ELF-1 (cell line): ENCODE measurements at regions not wholly inside any gene's neighbourhood (a gene's known extent, or its start where the extent isn't known, plus 50 kb on each side); places are given as distances from the start of the nearest gene placed in this dataset.

Source experiments
- DNase-seq: peaks from one replicate; pipeline ENCODE4 v3.0.0-alpha.2; 2016; ENCODE audit warnings: low read depth, low spot score

DNA sequence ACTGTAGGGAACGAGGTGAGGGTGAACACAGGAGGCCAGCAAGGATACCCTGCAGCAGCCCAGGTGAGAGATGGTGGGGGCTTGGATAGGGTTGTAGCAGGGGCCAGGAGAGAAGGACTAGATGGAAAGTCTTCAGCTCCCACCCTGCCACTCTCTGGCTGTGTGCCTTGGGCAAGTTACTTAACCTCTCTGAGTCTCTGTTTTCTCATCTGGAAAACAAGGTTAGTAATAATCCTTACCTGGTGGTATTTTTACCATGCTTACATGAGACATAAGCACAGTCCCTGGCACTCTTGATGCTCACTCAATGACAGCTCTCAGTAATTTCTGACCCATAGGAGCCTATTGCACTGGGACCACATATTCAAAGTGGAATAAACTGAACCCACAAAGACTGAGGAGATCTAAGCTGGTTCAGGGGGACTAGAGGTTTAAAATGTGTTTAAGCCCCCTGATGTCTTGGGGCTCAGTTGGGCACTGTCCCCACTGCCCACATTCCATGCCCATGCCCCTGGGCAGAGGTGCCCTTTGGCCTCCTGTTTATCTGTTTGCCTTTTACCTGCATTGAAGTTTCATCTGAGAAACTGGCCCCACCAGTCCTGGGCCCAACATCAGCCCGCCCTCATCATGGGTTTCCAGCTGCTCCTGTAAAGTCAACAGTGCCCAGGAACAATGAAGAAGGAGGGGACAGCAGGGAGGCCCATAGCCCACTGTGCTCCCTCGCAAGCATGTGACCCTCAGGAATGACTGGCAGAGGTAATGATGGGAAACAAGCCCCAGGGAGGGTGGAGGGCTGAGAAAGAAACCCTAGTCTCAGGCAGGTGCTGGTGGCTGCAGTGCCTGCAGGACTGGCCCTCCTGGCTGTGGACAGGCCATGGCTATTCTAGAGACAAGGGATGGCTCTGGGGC lies 104.0 kb downstream of the VEGFA start:
- DNase-seq = peak; percentile 78

DNA sequence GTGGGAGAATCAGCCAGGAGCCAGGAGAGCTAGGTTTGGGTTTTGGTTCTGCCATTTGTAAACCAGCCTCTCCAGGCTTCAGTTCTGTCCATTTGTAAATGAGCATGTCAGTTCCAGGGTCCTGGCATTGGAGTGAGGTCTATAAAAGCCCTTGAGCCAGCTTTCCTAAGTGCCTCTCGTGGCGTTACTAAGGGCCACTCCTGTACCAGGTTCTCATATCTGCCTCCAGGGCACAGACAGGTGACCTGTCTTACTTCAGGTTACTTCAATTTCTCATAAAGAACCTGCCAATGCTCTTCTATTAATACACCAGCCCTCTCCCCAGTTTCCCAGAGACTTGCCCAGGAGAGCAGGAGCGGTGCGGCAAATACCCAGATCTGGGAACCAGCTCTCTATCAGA lies 101.9 kb downstream of the VEGFA start:
- no peak for DNase-seq

DNA sequence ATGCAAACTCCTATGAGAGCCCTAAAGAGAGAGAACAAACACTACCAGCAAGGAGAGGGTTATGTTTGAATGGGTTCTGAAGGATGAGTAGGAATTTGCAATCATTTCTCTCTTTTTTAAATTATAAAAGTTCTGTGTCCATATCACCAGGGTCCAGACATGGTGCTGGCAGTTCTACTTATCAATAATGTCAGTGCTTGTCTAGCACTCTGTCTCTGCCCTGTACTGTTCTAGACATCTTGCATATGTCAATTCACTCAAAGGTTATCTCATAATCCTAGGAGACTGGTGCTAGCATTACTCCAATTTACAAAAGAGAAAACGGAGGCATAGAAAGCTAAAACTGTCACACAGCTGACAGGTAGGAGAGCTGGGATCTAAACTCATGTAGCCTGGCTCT lies 101.3 kb downstream of the VEGFA start:
- DNase-seq = no peak

DNA sequence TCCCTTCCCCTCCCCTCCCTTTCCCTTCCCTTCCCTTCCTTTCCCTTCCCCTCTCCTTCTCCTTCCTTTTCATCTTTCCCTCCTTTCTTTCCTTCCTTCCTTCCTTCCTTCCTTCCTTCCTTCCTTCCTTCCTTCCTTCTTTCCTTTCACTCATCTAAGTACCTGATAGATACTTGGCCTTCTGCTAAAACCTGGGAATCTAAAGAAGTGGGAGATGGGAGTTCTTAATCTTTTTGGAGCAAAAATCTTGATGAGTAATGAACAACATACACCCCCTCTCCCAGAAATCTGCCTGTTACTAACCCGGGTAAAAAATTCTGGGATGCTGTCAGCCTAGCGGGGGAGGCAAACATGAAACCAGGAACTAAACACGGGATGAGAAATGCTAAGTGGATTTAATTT lies 100.7 kb downstream of the VEGFA start:
- no peak for DNase-seq

DNA sequence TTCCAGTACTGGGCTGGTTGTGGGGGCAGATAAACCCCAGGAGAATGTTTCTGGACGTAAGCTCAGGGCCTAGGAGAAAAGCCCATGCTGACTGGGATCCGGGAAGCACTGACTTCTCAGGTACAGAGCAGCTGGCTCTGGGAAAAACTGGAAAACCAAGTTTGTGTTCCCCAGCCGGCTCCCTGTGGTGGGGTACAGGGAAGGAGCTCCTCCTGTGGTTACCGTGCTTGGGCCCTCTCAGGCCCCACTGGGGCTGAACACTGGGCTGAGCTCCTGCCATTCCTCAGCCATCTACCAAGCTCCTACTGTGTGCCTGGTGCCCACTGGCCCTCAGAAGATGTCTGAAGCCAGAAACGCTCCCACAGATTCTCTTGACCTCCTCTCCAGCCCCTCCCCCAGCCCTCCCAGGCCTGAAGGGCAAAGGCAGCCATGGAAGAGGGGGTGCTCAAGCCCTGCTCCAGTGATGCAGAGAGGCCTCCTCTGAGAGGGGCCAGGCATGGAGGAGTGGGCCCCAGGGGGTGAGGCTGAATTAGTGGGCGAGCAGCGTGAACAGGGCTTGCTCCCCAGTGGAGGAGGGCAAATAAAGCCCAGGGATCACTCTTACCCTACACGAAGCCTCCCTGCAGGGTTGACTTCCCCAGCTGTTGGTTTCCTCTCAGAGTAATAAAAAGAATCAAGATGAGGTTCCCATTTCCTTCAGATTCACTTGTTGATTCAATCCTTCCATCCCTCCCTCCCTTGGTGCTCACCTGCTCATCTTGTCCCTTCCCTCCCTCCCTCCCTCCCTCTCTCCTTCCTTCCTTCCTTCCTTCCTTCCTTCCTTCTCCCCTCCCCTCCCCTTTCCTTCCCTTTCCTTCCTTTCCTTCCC lies 100.0 kb downstream of the VEGFA start:
- DNase-seq = no peak

DNA sequence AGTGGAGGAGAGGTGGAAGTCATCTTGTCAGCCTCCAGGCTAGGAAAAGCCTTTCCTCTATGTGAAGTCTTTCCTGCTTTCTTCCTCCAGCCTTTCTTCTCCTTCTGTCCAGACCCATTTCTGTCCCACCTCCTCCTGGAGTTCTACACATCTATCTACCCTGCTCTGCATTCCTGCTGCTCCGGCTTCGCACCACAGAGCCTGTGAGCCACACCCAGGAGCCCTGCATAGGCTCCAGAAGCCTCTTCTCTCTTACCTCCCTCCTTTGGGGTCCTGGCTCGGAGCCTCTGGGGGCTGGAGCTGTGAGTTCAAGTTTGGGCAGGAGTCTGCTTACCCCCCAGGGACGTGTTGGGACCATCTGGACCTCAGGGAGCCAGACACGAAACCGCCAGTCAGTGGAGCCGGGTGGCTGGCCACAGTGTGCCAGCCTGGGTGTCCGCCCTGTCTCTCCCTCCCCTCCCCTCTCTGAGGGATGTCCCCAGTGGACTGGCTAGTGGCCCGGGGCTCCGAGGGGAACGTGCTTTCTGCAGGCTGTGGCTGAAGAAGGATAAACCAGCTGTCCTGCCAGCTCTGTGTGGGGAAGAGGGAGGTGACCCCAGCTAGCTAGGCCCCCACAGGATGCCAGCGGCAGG lies 99.2 kb downstream of the VEGFA start:
- no peak for DNase-seq

DNA sequence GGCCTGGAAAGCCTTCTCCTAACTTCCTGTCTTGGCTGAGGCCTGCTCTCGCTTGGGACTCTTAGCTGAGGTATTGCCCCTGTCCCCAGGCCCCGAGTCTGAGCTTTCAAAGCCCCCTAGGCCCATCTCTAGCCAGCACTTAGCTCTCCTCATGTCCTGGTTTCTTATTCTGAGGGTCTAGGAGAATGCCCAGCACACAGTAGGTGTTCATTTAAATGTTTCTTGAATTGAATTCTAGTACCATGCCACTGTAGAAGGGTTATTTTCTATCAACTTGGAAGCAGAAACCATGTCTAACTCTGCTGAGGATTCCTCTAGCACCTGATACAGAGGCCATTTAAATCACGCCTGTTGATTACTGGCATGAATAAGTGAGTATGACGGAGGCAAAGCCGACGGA lies 98.5 kb downstream of the VEGFA start:
- DNase-seq = no peak

DNA sequence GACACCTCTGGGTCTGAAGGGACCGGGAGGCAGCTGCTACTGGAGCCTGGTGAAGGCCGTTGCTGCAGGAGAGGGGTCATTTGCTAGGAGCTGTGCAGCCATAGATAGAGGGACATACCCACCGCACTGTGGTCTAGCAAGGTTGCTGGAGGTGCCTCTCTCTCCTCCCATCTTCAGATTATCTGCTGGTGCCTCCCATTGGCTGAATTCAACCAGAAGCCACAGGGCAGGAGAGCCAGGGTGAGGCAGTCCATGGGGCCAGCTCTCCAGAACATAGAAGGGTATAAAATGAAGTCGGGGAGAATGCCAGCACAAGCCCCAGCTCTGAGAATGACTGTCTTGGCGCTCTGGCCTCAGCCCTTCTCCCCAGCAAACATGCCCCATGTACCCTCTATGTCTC lies 98.0 kb downstream of the VEGFA start:
- no peak for DNase-seq

DNA sequence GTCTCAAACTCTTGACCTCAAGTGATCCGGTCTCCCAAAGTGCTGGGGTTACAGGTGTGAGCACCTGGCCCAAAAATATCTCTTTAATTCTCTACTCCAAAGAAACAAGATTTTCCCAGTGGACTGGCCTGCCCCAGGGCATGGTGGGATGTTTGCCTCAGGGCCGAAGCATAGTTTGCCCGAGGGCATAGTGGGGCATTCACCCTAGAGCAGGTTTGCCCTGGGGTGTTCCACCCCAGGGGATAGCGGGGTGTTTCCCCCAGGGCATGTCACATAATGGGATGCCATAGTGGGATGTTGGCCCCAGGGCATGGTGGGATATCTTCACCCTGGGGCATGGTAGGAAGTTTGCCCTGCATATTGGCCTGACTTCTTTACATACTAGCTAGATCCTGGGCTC lies 97.2 kb downstream of the VEGFA start:
- DNase-seq = no peak

DNA sequence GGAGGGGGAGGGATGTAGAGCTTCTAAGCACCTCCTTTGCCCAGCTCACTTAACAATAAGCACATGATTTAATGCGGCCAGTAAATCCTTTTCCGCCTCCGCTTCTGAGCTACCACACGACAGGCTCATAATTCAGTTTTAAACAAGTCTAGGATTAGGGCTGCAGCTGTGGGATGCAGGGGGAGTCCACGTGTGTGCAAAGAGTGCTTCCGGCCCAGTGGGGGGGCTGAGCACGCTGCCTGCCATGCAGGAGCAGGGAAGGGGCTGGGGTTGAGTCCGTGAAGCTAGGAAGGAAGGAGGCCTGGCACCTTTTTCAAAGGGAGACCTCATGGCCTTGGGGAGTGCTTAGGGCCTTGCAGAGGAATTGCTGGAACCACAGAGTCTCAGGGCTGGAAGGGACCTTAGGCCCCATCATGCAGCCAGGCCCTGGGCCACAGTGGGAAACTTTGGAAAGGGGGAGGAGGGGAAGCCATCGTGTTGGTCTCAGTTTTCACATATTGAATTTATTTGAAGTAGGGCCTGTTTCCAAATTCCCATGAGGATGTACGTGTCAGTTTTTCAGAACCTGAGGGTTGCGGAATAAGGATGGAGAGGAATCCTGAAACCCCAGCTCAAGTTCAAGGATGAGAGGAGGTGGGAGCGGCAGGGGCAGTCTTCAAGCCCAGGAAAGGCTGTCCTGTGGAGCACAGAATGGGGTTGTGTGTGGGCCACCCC lies 96.1 kb downstream of the VEGFA start:
- DNase-seq = no peak

DNA sequence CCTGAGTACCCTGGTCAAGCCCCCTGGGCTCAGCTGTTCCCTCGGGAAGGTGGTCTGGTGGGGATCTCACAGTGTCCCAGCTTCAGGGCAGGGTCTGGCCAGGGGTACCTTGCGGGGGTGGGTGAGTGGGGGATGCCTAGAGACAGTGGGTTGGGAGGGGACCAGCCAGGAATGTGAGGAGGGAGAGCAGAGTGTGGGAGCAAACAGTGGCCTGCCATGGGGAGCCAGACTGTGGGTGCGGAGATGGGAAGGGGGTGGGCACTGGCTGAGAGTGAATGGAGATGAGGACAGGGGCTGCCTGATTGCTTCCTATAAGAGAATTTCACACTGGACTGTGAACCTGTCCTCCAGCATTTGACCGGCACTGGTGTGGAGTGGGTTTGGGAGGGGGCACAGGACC lies 95.1 kb downstream of the VEGFA start:
- no peak for DNase-seq

DNA sequence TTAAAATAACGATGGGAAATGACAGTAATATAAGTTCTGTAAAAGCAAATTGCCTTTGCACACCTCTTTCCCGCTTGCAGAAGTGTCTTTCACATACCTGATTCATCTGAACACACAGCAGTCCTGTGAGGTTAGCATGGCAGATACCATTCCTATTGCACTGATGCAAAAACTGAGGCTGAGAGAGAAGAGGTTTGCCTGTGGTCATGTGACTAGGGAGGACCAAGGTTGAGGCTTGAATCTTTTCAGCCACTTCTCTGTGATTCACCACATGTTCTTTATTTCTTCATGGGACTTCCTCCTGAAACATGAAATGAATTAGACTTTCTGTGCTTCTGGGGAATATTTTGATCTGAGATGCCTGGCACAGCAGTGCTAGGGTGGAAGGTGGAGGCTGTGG lies 92.9 kb downstream of the VEGFA start:
- no peak for DNase-seq

DNA sequence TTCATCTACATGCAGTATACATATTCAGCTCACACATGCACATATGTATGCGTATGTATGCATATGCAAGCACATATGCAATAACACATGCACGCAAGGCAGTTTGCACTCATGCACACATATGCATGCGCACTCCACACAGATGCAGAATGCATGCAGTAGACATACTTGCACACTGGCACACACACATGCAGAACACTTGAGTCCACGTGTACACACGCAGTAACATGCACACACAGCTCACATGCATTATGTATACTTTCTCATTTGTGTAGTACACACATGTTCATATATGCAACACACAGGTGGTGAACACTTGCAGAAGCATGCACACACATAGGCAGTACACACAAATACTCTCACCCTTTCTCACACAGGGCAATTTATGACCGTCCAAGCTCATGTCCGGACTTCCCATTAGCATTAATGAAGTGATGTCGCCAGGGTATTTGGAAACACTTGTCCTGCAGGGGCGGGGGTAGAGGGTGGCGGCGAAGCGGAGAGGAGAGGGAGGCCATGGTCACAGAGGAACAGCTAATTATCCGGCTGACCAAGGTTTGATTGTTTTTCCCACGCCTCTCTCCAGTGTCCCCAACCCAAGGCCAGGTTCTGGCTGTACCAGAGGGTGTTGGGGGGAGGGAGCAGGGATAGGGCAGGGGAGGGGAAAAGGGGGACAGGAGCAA lies 91.3 kb downstream of the VEGFA start:
- DNase-seq = no peak

DNA sequence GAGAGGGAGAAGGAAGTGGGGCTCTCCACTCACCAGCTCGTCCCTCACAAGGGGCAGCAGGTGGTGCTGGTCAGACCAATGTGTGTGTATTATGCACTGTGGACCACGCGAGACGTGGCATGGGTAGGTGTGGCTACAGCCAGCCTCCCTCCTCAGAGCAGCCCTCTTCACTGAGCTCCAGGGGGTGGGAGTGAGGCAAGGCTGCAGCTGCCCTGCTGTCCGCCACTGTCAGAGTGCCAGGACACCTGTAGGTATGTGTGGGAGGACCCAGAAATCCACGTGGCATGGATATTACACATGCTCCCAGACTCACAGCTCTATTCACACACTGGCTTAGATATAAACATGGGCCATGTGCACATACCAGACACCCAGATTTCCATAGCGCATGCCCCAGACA lies 90.3 kb downstream of the VEGFA start:
- no peak for DNase-seq

DNA sequence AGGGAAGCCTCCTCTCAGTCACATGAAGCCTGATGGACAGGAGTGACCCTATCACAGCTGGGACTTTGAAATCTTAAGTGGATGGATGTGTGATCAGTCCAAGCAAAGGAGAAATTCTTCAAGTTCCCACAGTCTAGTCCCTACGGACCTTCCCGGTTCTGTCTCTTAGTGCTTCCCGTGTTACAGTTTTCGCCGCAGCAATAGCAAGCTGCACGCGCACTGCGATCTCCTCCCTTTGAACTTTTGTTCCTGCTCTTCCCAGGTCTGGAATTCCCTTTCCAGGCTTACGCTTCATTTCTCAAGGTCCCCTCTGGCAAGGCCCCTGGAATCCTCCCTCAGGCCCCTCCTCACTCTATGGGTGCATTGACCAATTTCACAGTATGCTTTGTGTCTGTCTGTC lies 89.2 kb downstream of the VEGFA start:
- DNase-seq = peak; percentile 50

DNA sequence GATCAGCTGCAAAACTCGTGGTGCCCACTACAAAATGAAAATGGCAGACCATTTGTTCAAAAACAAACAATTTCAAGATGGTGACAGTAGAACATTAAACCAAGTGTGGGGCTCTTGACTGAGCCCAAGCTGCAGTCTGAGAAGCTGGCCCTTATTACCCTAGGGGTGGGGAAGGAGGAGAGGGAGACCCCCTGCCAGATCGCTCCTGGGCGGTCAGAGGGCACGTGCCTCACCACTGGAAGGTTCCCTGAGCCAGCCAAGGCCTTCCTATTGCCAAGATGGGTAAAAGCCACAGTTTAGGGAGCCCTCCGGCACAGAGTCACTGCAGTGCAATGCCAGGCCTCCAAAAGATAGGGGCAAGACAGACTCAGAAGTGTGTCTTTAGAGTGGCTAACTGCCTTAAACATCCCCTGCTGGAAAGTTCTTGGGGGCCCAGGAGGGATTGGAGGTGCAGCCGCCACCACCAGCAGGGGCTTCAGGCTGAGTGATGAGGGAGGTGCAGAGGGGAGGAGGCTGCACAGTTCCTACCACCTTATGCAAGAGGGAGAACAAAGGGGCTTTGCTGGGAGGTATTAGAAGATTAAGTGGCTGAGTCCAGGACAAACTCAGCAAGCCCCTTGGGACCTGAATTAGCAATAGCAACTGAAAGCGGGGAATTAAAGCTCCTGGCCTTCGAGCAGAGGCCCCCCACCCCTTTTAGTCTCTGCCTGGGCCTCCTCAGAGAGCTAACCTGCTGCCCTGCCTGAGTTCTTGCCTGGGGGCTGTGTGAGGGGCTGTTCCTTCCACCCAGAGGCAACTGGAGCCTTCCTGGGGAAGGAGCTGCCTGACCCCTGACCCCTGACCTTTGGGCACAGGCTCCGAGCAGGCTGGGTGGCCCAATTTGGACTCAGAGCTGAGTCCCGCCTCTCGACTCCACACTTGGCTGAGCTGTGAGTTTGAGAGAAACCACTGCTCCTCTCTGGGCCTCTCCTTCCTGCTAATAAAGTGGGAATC lies 88.4 kb downstream of the VEGFA start:
- DNase-seq = peak; percentile 73

DNA sequence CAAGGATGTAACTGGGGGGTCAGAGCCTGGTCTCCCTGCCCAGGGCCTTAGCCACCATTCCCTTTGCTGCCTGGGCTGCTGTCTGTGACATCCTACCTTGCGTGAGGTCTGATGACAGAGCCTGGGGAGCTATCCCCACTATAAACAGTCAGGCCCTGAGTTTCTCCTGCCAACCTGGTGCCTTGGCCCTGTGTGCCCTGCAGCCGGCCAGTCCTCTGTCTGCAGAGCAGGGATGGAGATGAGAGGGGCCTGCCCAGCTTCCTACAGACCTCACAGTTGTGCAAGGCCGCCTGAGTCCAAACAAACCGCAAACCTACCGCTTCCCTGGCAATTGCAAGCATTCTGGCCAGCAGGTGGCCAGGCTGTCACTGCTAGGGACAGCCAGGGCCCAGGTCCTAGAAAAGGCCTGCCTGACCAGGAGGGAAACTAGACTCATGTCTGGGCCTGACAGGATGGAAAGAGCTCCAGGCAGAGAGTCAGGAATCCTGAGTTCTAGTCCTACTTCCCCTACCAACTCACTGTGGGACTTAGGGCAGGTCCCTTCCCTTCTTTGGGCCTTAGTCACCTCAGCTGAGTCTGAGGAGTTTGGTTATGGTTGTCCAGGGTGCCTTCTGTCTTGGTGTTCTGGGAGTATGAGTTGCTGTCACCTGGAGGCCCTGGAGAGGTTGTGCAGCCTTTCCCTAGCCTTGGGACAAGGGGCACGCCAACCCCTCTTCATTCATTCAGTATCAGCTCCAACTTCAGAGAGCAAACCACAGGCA lies 86.2 kb downstream of the VEGFA start:
- peak; percentile 77 for DNase-seq

DNA sequence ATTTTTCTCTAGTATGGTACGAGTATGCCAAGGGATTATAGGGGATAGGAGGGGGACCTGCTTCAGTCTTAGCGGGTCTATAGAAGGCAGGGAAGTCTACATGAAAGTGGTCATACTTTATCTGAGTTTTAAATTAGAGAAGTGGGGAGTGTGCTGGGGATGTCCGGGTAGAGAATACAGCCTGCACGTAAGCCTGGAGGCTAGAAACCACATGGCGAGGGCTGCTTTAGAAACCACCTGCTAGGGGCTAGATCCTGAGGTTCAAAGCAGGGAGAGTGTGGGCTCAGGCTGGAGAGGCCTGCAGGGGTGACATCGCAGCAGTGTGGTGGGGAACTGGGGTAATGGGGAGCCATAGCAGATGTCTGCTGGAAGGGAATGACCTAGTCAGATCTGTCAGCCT lies 85.2 kb downstream of the VEGFA start:
- no peak for DNase-seq

DNA sequence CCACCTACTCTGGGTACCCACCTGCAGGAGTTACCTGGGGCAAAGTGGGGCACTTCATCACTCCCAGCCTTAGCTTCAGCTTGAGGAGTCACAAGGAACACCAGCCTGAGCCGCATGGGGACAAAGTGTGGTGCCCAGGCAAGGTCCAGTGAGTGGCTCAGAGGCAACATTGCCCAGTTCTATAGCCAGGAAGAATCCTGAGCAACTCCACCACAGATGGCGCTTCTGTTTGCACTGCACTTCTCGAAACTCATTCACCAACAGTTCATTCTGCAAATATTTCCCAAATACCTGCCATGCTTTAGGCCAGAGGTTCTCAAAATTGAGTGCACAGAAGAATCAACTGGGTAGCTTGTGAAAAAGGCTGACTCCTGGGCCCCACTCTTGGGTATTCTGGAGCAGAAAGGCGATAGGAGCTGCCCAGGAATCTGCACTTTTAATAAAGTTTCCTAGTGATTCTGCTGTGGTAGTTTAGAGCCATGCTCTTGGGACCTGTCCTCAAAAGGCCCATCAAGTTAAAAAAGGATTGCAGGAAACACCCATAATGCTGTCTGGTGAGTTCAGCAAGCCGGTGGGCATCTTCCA lies 83.1 kb downstream of the VEGFA start:
- no peak for DNase-seq
